ENCODE measurements at regions not wholly inside any gene's neighbourhood (a gene's known extent, or its start where the extent isn't known, plus 50 kb on each side); places are given as distances from the start of the nearest gene placed in this dataset.

DNA sequence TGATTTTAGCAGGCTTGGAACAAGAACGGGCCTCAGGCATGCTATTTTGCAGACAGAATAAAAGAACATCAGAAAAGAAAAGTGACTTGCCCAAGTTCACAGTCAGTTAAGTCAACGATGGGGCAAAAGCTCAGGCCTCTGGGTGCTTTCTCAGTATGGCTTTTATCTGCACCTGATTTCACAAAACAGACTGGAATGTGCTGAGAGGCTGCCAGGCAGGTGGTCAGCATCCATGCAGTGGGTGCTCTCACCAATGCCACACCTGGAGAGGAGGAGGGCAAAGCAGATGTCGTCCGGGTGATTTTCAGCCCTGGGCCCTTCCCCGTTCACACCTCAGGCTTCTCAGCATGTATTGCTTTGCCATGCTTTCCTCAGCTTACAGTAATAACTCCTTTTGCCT is 854.6 kb downstream of the RNF144A start:
- no peak overlapping the region for H3K4me2 ChIP-seq
- 55% methylated on average over 5 of the region's 5 CpGs for WGBS (ENCODE audit: missing lambda C conversion rate)

DNA sequence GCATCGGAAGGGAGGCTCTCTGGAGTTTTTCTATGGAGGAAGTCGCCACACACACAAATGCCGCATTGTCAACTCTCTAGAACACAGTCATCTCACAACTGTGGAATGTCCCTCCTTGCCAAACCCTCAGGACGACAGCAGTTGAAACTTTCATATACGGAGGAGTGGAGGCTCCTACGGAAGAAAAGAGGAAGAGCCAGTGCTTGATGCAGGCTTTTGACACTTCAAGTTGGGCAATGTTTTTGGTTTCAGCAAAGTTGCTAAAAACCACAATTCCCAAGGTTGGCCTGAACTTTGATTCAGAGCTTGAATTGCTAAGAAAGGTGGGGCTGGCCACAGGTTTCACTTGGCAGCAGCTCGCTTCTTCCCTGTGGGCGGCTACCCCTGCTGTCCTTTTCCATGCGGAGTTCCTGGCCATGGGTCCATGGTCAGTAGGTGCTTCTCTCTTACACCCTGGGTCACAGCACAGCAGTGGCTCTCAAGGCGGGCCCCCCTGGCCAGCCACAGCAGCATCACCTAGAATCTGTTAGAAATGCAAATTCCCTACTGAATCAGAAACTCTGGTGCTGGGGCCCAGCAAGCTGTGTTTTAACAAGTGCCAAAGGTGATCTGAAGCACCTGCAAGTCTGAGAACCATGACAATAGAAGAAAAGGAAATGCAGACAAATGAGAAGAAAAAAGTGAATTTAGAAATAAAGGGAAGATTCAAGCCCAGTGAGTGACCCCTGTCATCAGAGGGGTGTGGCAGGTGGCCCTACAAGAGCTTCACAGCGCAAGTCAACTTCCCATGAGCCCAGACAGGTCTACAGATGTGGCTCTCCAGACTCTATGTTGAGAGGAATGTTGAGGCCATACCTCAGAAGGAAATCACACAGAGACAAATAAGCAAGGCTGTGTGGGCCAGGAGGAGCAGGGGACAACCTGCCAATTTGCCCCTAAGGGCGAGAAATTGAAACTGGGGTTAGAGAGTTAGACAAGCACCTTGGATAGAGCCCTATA is 856.4 kb downstream of the RNF144A start:
- ATAC-seq (no peak), FAIRE-seq (no peak), DNase-seq (ENCODE audit: low read depth in 1 of 2, low spot score in 1 of 2) (no peak)
- H3K4me3 ChIP-seq: no peak overlapping the region
- ChIA-PET CTCF (no interaction called here), POLR2A (no interaction called here)
- 51% methylated on average over 11 of the region's 12 CpGs for WGBS (ENCODE audit: missing lambda C conversion rate)
- no peak overlapping the region; the same call in 2 of the 3 replicates for H3K4me2 ChIP-seq
- H3K9me3 ChIP-seq: no peaks in the 10 kb centered on the region
- H3K27ac ChIP-seq: no peak overlapping the region
- no peaks in the 10 kb centered on the region for H3K4me1 ChIP-seq
- TF ChIP-seq MYC (IDR thresholded peaks at IDR 0.05; ENCODE audit: borderline replicate concordance, low read length) (no peak), RFX5 (IDR thresholded peaks at IDR 0.05) (no peak), TFCP2L1 (CRISPR knock-in tag; IDR thresholded peaks at IDR 0.05) (no peak), HEYL (CRISPR knock-in tag; IDR thresholded peaks at IDR 0.05) (no peak), KDM1A (IDR thresholded peaks at IDR 0.05; ENCODE audit: low read depth) (no peak), PHF8 (IDR thresholded peaks at IDR 0.05; ENCODE audit: borderline replicate concordance, low read depth) (no peak), KDM5A (IDR thresholded peaks at IDR 0.05) (no peak), ZC3H11A (IDR thresholded peaks at IDR 0.05) (no peak), ZSCAN20 (CRISPR knock-in tag; IDR thresholded peaks at IDR 0.05) (no peak), CBX8 (IDR thresholded peaks at IDR 0.05) (no peak)
- TF ChIP-seq, protein P1, sequence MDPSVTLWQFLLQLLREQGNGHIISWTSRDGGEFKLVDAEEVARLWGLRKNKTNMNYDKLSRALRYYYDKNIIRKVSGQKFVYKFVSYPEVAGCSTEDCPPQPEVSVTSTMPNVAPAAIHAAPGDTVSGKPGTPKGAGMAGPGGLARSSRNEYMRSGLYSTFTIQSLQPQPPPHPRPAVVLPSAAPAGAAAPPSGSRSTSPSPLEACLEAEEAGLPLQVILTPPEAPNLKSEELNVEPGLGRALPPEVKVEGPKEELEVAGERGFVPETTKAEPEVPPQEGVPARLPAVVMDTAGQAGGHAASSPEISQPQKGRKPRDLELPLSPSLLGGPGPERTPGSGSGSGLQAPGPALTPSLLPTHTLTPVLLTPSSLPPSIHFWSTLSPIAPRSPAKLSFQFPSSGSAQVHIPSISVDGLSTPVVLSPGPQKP (IDR thresholded peaks at IDR 0.05; ENCODE audit: low read depth, low read length): no peak
- TF ChIP-seq, protein P2, sequence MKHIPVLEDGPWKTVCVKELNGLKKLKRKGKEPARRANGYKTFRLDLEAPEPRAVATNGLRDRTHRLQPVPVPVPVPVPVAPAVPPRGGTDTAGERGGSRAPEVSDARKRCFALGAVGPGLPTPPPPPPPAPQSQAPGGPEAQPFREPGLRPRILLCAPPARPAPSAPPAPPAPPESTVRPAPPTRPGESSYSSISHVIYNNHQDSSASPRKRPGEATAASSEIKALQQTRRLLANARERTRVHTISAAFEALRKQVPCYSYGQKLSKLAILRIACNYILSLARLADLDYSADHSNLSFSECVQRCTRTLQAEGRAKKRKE (CRISPR knock-in tag; IDR thresholded peaks at IDR 0.05; ENCODE audit: low read depth): no peak

More for the DNA sequence above, 854.6 kb downstream of the RNF144A start:
- ATAC-seq (no peak), DNase-seq (ENCODE audit: low read depth in 1 of 2, low spot score in 1 of 2) (no peak), FAIRE-seq (no peak)
- POLR2A ChIA-PET: no interaction called here
- Histone ChIP-seq H3K9me3 (no peaks in the 10 kb centered on the region), H3K4me1 (no peaks in the 10 kb centered on the region), H3K4me3 (no peak overlapping the region), H3K27ac (no peak overlapping the region)
- CTCF ChIA-PET: interaction anchor here (1.2 kb wide), 1 partner anchor 12 kb away, joined by 5 read pairs; no protein-coding TSS in a partner anchor
- TF ChIP-seq HDAC2 (IDR thresholded peaks at IDR 0.05) (no peak), MYC (IDR thresholded peaks at IDR 0.05; ENCODE audit: borderline replicate concordance, low read length) (no peak), CHD4 (IDR thresholded peaks at IDR 0.05; ENCODE audit: borderline replicate concordance) (no peak), MAFK (IDR thresholded peaks at IDR 0.05; ENCODE audit: partially characterized antibody) (no peak), KDM5A (IDR thresholded peaks at IDR 0.05) (no peak), MAZ (IDR thresholded peaks at IDR 0.05; ENCODE audit: borderline replicate concordance, low read depth, low read length) (no peak), CBX2 (IDR thresholded peaks at IDR 0.05; ENCODE audit: borderline replicate concordance, low read depth) (no peak), JUN (IDR thresholded peaks at IDR 0.05) (no peak), SMC3 (IDR thresholded peaks at IDR 0.05) (no peak), EHMT2 (IDR thresholded peaks at IDR 0.05; ENCODE audit: low read depth) (no peak), ZFP36 (IDR thresholded peaks at IDR 0.05; ENCODE audit: borderline replicate concordance, partially characterized antibody) (no peak), NPAS2 (CRISPR knock-in tag; IDR thresholded peaks at IDR 0.05; ENCODE audit: borderline replicate concordance) (no peak), HOXB5 (CRISPR knock-in tag; IDR thresholded peaks at IDR 0.05) (no peak), HOXB13 (CRISPR knock-in tag; IDR thresholded peaks at IDR 0.05; ENCODE audit: low read depth) (no peak), BHLHE40 (IDR thresholded peaks at IDR 0.05; ENCODE audit: low read depth, low read length) (no peak)
- TF ChIP-seq, protein P3, sequence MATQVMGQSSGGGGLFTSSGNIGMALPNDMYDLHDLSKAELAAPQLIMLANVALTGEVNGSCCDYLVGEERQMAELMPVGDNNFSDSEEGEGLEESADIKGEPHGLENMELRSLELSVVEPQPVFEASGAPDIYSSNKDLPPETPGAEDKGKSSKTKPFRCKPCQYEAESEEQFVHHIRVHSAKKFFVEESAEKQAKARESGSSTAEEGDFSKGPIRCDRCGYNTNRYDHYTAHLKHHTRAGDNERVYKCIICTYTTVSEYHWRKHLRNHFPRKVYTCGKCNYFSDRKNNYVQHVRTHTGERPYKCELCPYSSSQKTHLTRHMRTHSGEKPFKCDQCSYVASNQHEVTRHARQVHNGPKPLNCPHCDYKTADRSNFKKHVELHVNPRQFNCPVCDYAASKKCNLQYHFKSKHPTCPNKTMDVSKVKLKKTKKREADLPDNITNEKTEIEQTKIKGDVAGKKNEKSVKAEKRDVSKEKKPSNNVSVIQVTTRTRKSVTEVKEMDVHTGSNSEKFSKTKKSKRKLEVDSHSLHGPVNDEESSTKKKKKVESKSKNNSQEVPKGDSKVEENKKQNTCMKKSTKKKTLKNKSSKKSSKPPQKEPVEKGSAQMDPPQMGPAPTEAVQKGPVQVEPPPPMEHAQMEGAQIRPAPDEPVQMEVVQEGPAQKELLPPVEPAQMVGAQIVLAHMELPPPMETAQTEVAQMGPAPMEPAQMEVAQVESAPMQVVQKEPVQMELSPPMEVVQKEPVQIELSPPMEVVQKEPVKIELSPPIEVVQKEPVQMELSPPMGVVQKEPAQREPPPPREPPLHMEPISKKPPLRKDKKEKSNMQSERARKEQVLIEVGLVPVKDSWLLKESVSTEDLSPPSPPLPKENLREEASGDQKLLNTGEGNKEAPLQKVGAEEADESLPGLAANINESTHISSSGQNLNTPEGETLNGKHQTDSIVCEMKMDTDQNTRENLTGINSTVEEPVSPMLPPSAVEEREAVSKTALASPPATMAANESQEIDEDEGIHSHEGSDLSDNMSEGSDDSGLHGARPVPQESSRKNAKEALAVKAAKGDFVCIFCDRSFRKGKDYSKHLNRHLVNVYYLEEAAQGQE (IDR thresholded peaks at IDR 0.05): no peak
- TF ChIP-seq, protein P4, sequence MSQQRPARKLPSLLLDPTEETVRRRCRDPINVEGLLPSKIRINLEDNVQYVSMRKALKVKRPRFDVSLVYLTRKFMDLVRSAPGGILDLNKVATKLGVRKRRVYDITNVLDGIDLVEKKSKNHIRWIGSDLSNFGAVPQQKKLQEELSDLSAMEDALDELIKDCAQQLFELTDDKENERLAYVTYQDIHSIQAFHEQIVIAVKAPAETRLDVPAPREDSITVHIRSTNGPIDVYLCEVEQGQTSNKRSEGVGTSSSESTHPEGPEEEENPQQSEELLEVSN (IDR thresholded peaks at IDR 0.05; ENCODE audit: borderline replicate concordance, low read depth): no peak
- TF ChIP-seq, protein P1 (IDR thresholded peaks at IDR 0.05; ENCODE audit: low read depth, low read length): no peak
- TF ChIP-seq, protein P5, sequence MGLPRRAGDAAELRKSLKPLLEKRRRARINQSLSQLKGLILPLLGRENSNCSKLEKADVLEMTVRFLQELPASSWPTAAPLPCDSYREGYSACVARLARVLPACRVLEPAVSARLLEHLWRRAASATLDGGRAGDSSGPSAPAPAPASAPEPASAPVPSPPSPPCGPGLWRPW (IDR thresholded peaks at IDR 0.05): no peak
